VCaP (cell line): ENCODE measurements at regions not wholly inside any gene's neighbourhood (a gene's known extent, or its start where the extent isn't known, plus 50 kb on each side); places are given as distances from the start of the nearest gene placed in this dataset.

Source experiments
- H3K27ac ChIP-seq: fragments of 450-650 bp; 2 replicates; pipeline ENCODE4 v1.5.1; 2017
- TF ChIP-seq, protein P1 (sequence below): fragments of 450-650 bp; conservative IDR thresholded peaks from 2 replicates; pipeline ENCODE4 v1.5.1; 2017; ENCODE audit warnings: mild to moderate bottlenecking, moderate library complexity

DNA sequence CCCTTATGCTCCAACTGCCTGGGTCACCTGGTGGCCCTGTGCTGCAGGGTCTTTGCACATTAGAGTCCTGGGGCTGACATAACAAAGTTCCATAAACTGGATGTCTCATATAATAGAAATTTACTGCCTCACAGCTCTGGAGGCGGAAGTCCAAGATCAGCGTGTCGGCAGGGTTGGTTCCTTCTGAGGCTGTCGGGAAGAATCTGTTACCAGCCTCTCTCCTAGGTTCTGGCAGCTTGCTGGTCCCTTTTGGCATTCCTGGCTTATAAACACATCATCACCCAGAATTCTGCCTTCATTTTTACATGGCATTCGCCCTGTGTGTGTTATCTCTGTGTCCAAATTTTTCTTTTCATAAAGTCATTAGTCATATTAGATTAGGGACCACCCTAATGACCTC is 170.5 kb downstream of the NDUFA10 start:
- no peak overlapping the region for H3K27ac ChIP-seq
- TF ChIP-seq, protein P1, sequence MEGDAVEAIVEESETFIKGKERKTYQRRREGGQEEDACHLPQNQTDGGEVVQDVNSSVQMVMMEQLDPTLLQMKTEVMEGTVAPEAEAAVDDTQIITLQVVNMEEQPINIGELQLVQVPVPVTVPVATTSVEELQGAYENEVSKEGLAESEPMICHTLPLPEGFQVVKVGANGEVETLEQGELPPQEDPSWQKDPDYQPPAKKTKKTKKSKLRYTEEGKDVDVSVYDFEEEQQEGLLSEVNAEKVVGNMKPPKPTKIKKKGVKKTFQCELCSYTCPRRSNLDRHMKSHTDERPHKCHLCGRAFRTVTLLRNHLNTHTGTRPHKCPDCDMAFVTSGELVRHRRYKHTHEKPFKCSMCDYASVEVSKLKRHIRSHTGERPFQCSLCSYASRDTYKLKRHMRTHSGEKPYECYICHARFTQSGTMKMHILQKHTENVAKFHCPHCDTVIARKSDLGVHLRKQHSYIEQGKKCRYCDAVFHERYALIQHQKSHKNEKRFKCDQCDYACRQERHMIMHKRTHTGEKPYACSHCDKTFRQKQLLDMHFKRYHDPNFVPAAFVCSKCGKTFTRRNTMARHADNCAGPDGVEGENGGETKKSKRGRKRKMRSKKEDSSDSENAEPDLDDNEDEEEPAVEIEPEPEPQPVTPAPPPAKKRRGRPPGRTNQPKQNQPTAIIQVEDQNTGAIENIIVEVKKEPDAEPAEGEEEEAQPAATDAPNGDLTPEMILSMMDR, result no peak

DNA sequence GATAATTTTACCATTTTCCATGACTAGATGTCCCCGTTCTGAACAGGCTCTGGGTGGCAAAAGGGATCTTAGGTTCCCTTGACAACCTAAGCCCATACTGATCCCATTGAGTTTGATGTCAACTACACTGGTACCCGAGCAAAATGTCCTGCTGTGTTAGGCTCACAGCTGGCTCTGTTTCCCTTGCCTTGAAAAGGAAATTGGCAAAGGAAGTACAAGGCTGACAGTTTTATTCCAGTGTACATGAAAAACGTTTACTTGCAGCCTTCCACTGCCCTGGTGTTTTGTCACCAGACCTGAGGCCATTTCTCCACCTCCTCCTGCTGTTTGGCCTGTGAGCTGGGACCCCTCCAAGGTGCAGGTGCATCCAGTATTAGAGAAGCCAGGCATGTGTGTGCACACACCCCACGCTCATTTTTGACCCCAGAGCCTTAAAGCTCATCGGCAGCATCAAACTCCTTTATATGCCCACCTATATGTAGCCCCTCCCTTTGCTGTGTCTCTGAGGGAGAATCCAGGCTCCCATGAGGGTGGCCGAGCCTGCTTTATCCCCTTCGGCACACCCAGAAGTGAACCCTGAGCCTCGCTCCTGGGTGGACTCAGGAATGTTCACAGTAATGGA is 171.3 kb downstream of the NDUFA10 start:
- H3K27ac ChIP-seq, result no peak overlapping the region
- TF ChIP-seq, protein P1, result no peak

DNA sequence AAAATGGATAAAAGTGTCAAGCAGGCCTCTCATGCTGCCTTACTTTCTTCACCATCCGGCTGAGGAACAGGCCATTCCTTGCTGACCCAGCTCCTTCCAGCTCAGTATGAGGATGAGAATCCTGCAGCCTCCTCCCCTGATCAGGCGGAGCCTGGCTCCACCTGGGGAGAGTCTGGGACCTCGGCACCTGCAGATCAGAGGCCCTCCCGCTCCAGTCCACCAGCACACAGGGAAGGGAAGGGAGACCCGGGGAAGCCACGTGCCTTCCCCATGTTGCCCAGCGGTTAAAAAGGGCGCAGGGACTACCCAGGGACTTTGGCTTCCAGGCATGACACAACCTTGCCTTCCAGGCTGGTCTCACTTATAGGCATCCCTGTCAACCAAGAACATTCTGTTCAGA is 172.0 kb downstream of the NDUFA10 start:
- no peak overlapping the region for H3K27ac ChIP-seq
- TF ChIP-seq, protein P1, result no peak

DNA sequence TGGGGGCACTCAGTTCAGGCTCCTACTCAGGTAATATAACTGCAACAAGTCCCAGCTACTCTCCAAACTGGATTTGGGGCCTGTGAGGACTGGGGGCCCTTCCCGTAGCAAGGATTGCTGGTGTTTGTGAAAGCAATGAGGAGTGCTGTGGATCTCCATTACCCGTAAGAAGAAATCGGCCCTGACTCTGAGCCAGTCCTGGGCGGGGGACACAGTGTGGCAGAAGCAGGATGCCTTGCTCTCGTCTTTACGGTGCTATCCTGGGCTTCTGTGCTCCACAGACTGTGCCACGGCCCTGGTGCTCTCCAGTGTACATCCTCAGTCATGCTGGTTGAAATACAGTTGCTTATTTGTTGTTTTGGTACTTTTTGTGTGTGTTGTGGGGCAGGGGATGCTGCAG is 172.9 kb downstream of the NDUFA10 start:
- TF ChIP-seq, protein P1, result no peak
- H3K27ac ChIP-seq, result no peak overlapping the region

DNA sequence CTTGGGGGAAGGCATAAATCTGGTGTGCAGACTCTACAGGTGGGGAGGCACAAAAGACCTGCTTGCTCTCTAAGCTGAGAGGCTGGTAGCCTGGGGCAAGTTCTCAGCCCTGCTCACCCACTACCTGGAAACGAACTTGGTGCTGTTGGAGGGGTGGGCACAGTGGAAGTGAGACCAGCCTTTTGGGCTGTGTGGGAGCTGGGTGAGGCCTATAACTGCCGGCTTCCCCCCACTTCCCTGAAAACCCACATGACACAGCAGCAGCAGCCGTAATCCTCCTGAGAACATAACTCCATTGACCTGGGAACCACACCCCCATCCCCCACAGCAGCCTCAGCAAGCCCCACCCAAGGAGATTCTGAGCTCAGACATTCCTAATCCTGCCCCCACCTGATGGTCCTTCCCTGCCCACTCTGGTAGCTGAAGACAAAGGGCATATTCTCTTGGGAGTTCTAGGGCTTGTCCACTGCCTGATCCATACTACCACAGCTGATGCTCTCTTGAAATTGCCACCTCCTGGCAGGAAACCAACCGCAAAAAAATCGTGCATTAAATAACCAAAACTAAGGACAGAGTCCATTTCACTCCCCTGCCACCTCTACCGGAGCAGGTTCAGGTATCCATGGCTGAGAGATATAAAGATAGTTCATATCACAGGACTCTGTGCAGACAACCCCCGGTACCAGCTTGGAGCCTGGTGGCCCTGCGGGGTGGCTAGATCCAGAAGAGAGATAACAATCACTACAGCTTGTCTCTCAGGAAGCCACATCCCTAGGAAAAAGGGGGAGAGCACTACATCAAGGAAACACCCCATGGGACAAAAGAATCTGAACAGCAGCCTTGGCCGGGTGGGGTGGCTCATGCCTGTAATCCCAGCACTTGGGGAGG is 178.1 kb downstream of the NDUFA10 start:
- TF ChIP-seq, protein P1, result no peak
- H3K27ac ChIP-seq, result no peak overlapping the region

DNA sequence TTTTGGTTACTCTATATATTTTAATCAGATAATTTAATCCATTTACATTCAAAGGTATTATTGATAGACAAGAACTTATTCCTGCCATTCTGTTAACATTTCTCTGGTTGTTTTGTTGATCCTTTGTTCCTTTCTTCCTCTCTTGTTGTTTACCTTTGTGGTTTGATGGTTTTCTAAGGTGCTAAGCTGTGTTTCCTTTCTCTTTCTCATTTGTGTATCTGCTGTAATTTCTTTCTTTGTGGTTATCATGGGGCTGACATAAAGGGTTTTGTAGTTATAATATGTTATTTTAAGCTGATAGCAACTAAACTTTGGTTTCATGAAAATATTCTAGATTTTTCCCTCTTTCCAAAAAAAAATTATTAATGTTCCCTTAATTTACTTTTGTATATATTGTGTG is 179.2 kb downstream of the NDUFA10 start:
- no peak overlapping the region for H3K27ac ChIP-seq
- TF ChIP-seq, protein P1, result no peak

DNA sequence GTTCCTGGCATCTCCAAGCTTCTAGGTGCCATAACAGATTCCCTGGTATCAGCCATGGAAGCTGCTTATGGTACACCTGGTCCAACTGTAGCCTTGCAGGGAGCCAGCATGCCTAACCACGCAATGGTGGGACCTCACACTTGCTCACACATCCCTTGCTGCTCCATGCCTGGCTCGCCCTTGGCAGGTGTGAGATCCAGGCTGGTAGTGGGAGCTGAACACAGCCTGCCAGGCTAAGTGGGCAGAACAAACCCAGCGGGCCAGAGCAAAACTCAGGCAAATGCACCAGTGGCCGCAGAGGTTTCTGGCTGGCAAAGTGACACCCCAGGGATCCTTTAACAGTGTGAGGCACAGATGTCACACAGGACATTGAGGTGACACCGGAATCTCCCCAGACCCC is 185.8 kb downstream of the NDUFA10 start:
- TF ChIP-seq, protein P1, result no peak

More for the DNA sequence above, 185.8 kb downstream of the NDUFA10 start:
- H3K27ac ChIP-seq, result no peak overlapping the region
